Endodermal cell (in vitro differentiated cells): ENCODE measurements at regions not wholly inside any gene's neighbourhood (a gene's known extent, or its start where the extent isn't known, plus 50 kb on each side); places are given as distances from the start of the nearest gene placed in this dataset.
A peak's percentile ranks its signal among the peaks of the same experiment; 100 is the strongest.
"Not testable (repeated sequence)": the region's sequence is repeated elsewhere in the genome, so short reads cannot be mapped to it uniquely, and the experiment has no call there.

Source experiments
- DNase-seq: peaks from one replicate; pipeline ENCODE4 v3.0.0-alpha.2; 2017
- H3K27ac ChIP-seq: 2 replicates; pipeline ENCODE4 v1.5.1; 2013; ENCODE audit warnings: mild to moderate bottlenecking, low read depth, low read length, moderate library complexity
- H3K27me3 ChIP-seq: 2 replicates; pipeline ENCODE4 v1.6.1; 2013; ENCODE audit warnings: mild to moderate bottlenecking, low read length, moderate library complexity; ENCODE audit not compliant: insufficient read depth, control insufficient read depth, poor library complexity, severe bottlenecking
- H3K36me3 ChIP-seq: 2 replicates; pipeline ENCODE4 v1.7.0; 2013; ENCODE audit warnings: mild to moderate bottlenecking, low read length, moderate library complexity; ENCODE audit not compliant: control insufficient read depth, insufficient read depth
- H3K4me1 ChIP-seq: one replicate; pipeline ENCODE4 v1.7.0; 2013; ENCODE audit warnings: low read length; ENCODE audit not compliant: control insufficient read depth, insufficient read depth
- H3K4me3 ChIP-seq: 2 replicates; pipeline ENCODE4 v1.5.1; 2013; ENCODE audit warnings: mild to moderate bottlenecking, low read length, moderate library complexity
- H3K9ac ChIP-seq: 2 replicates; pipeline ENCODE4 v1.6.1; 2013; ENCODE audit warnings: mild to moderate bottlenecking, low read length, moderate library complexity; ENCODE audit not compliant: poor library complexity, severe bottlenecking; ENCODE audit errors: extremely low read depth
- H3K9me3 ChIP-seq: 2 replicates; pipeline ENCODE4 v1.6.1; 2013; ENCODE audit warnings: mild to moderate bottlenecking, low read length, moderate library complexity; ENCODE audit not compliant: control insufficient read depth
- H3K27ac Mint-ChIP-seq: 2 replicates; pipeline ENCODE4 v1.8.0; 2020; ENCODE audit warnings: mixed read lengths
- H3K27me3 Mint-ChIP-seq: 2 replicates; pipeline ENCODE4 v1.8.0; 2021; ENCODE audit warnings: mild to moderate bottlenecking, mixed read lengths; ENCODE audit not compliant: insufficient read depth
- H3K36me3 Mint-ChIP-seq: 2 replicates; pipeline ENCODE4 v1.8.0; 2020; ENCODE audit warnings: low read depth, mixed read lengths
- H3K4me1 Mint-ChIP-seq: 2 replicates; pipeline ENCODE4 v1.8.0; 2020; ENCODE audit warnings: mixed read lengths
- H3K4me3 Mint-ChIP-seq: 2 replicates; pipeline ENCODE4 v1.8.0; 2020; ENCODE audit warnings: mild to moderate bottlenecking, moderate library complexity, mixed read lengths
- H3K9me3 Mint-ChIP-seq: 2 replicates; pipeline ENCODE4 v1.8.0; 2020; ENCODE audit warnings: mild to moderate bottlenecking, mixed read lengths
- WGBS, 2 experiments: methylation state at CpG; one replicate each; pipeline versions ENCODE4 v1.1.5 to v1.1.7; 2013; ENCODE audit warnings: missing lambda C conversion rate in 2 of 2, mixed read lengths in 1 of 2; ENCODE audit not compliant: insufficient coverage in 1 of 2, insufficient read length in 1 of 2; 5-methylcytosine and 5-hydroxymethylcytosine counted together
- TF ChIP-seq, protein P1 (sequence below): fragments of 200-600 bp; sonication (generic); conservative IDR thresholded peaks from 2 replicates; pipeline ENCODE4 v1.5.0; 2021; ENCODE audit warnings: antibody characterized with exemption, mild to moderate bottlenecking

GRCh38 chr3:86381247-86381646 is 609.7 kb downstream of the VGLL3 start:
- no peaks in the 10 kb centered on the region for H3K27me3 Mint-ChIP-seq
- Histone ChIP-seq H3K4me3 (no peak overlapping the region), H3K9me3 (no peaks in the 10 kb centered on the region), H3K4me1 (no peaks in the 10 kb centered on the region), H3K36me3 (no peaks in the 10 kb centered on the region), H3K27ac (no peak overlapping the region), H3K27me3 (no peaks in the 10 kb centered on the region), H3K9ac (no peak overlapping the region)
- no peak for DNase-seq
- WGBS, 2 experiments: 72% methylated on average over 2 of the region's 2 CpGs; no CpG with 5 or more reads in 1 of the 2 experiments
- TF ChIP-seq, protein P1, sequence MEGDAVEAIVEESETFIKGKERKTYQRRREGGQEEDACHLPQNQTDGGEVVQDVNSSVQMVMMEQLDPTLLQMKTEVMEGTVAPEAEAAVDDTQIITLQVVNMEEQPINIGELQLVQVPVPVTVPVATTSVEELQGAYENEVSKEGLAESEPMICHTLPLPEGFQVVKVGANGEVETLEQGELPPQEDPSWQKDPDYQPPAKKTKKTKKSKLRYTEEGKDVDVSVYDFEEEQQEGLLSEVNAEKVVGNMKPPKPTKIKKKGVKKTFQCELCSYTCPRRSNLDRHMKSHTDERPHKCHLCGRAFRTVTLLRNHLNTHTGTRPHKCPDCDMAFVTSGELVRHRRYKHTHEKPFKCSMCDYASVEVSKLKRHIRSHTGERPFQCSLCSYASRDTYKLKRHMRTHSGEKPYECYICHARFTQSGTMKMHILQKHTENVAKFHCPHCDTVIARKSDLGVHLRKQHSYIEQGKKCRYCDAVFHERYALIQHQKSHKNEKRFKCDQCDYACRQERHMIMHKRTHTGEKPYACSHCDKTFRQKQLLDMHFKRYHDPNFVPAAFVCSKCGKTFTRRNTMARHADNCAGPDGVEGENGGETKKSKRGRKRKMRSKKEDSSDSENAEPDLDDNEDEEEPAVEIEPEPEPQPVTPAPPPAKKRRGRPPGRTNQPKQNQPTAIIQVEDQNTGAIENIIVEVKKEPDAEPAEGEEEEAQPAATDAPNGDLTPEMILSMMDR: no peak
- no peaks in the 10 kb centered on the region for H3K36me3 Mint-ChIP-seq
- no peaks in the 10 kb centered on the region for H3K9me3 Mint-ChIP-seq
- peak overlapping the region; percentile 47 for H3K27ac Mint-ChIP-seq
- no peak overlapping the region for H3K4me3 Mint-ChIP-seq
- H3K4me1 Mint-ChIP-seq: peaks cover 13% of the 10 kb centered on the region

GRCh38 chr3:86379280-86379679 is 611.7 kb downstream of the VGLL3 start:
- TF ChIP-seq, protein P1: no peak
- DNase-seq: no peak
- no peak overlapping the region for H3K27ac ChIP-seq
- Mint-ChIP-seq H3K27me3 (no peaks in the 10 kb centered on the region), H3K4me3 (no peak overlapping the region), H3K36me3 (no peaks in the 10 kb centered on the region), H3K4me1 (peaks cover 8% of the 10 kb centered on the region), H3K27ac (no peak overlapping the region), H3K9me3 (no peaks in the 10 kb centered on the region)
- H3K4me3 ChIP-seq: no peak overlapping the region
- no peaks in the 10 kb centered on the region for H3K4me1 ChIP-seq
- no peaks in the 10 kb centered on the region for H3K9me3 ChIP-seq
- no peak overlapping the region for H3K9ac ChIP-seq
- whole genome bisulfite sequencing, 2 experiments: 87 to 89% methylated on average over 2 of the region's 2 CpGs
- no peaks in the 10 kb centered on the region for H3K27me3 ChIP-seq
- no peaks in the 10 kb centered on the region for H3K36me3 ChIP-seq

DNA sequence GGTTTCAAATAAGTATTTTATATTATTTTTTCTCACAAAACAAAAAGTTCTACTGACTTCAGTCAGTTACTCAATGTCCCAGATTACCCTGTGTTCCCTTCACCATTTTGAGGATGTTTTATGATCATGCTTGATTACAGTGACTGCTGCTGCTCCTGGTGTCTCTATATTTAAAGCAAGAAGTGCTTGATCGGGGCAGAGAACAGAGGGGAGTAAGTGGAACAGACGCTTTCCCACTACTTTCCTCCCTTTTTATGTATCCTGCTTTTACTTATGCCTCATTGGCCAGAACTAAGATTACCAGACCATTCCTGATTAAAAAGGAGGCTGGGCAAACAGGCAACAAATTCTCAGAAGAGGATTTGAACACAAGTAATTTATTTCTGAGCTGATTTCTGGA is 612.1 kb downstream of the VGLL3 start:
- H3K4me1 ChIP-seq: no peaks in the 10 kb centered on the region
- TF ChIP-seq, protein P1: no peak
- no peaks in the 10 kb centered on the region for H3K9me3 ChIP-seq
- 100% methylated on average over 2 of the region's 2 CpGs; no CpG with 5 or more reads in 1 of the 2 experiments for WGBS, 2 experiments
- Mint-ChIP-seq H3K27me3 (no peaks in the 10 kb centered on the region), H3K4me1 (peaks cover 8% of the 10 kb centered on the region), H3K9me3 (no peaks in the 10 kb centered on the region), H3K36me3 (no peaks in the 10 kb centered on the region), H3K4me3 (no peak overlapping the region), H3K27ac (no peak overlapping the region)
- H3K36me3 ChIP-seq: no peaks in the 10 kb centered on the region
- DNase-seq: no peak
- no peaks in the 10 kb centered on the region for H3K27me3 ChIP-seq
- no peak overlapping the region for H3K4me3 ChIP-seq
- no peak overlapping the region for H3K27ac ChIP-seq
- H3K9ac ChIP-seq: no peak overlapping the region

DNA sequence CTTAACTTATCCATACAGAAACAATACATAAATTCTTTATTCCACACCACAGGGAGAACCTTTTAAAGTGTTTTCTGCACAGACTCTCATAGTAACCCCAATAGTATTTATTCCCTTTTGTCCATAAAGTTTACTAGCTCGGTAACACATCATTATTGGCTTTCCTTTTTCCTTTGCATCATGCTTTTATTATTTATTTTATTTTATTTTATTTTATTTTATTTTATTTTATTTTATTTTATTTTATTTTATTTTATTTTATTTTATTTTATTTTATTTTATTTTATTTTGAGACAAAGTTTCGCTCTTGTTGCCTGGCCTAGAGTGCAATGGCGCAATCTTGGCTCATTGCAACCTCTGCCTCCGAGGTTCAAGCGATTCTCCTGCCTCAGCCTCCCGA is 655.4 kb downstream of the VGLL3 start:
- DNase-seq, H3K36me3 Mint-ChIP-seq, H3K27ac ChIP-seq, H3K27me3 Mint-ChIP-seq, H3K27ac Mint-ChIP-seq, H3K9ac ChIP-seq, H3K9me3 Mint-ChIP-seq, H3K36me3 ChIP-seq, H3K4me1 ChIP-seq, H3K4me3 ChIP-seq, H3K27me3 ChIP-seq, H3K4me1 Mint-ChIP-seq, H3K9me3 ChIP-seq, H3K4me3 Mint-ChIP-seq: not testable (repeated sequence)
- 95 to 100% methylated on average over 2 to 6 of the region's 6 CpGs for WGBS, 2 experiments
